Stimulated activated CD4-positive, alpha-beta T cell treated with anti-CD3 and anti-CD28 coated beads, TNF-alpha, amount 100 ng/mL, for 4 hours (primary cell): ENCODE measurements at regions not wholly inside any gene's neighbourhood (a gene's known extent, or its start where the extent isn't known, plus 50 kb on each side); places are given as distances from the start of the nearest gene placed in this dataset.
"Not testable (repeated sequence)": the region's sequence is repeated elsewhere in the genome, so short reads cannot be mapped to it uniquely, and the experiment has no call there.

Experiments
- DNase-seq, 3 experiments: peaks; one replicate each; pipeline ENCODE4 v3.0.0-alpha.2; 2020; ENCODE audit warnings: low read depth in 3 of 3

DNA sequence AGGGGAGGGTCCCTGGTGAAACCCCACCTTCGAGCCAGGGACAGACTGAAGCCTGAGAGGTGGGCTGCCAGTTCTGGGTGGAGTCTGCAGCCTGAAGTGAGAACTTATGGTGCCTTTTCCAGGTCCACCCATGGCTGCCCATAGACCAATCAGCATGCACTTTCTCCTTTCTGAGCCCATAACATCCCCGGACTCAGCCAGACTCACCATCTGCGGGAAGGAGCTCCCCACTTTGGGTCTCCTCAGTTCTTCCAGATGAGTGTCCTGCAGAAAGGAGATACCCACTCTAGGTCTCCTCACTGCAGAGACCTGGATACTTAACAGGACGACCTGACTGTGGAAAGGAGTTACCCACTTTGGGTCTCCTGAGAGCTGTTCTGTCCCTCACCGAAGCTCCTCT lies 1673.4 kb upstream of the TMEFF2 start:
- no peak for DNase-seq

DNA sequence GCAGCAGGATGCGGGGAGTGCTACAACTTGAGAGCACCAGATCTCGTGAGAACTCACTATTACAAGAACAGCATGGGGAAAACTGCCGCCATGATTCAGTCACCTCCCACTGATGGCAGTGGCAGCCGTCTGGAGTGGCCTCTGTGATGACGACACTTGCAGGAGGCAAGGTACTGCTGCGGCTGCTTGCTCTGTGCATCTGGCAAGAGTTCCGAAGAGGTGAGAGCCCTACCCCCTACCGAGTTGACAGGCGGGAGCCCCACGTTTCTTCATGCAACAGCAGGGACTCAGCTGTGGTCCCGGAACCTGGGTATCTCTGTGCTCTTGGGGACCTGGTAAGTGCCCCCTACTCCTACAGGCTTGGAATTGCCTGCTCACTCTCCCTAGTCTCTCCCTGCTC lies 1672.7 kb upstream of the TMEFF2 start:
- DNase-seq = no peak

DNA sequence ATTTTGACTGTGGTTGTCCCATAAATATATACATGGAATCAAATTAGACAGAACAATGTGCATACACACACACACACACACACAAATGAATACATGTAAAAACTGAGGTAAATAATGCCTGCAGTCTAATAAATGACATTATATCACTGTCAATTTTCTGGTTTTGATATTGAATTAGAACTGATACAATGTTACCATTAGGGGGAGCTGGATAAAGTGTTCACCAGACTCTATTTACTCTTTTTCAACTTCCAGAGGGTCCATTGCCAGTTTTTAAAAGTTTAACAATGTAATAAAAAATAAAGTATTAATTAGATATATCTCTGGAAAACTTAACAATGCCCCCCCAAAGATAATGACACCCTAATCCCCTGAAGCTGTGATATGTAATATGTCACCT lies 1666.8 kb upstream of the TMEFF2 start:
- DNase-seq = no peak

DNA sequence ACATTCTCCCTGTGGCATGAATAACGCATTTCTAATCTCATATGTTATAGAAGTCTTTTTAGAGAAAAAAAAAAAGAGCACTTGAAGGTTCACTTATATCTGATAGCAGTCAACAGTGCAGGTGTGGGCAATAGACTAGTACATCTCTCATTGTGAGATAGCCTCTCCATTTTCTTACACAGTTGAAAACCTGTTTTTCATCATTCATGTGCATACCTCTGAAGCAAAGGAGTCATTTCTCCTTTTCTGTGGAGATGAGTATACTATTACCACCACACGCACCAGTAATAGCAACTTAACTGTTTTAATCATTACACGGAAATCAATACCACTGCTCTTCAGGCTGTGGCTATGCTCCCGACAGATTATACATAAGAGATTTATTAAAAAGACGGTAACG lies 1653.3 kb upstream of the TMEFF2 start:
- no peak for DNase-seq

DNA sequence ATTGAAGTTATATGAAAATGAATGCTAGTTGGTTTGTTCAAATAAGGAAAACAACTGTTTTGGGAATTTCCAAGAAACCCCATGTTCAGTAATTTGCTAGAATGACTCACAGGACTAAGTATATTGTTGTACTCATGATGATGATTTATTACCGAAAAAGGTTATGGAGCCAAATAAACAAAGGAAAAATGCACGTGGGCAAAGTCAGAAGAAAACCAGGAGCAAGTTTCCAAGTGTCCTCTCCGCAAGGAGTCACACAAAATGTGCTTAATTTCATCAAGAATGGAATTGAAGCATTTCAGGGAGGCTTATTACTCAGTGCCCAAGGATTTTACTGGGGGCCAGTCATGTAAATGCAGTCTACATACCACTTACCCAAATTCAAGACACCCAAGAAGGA lies 1652.4 kb upstream of the TMEFF2 start:
- DNase-seq = no peak

DNA sequence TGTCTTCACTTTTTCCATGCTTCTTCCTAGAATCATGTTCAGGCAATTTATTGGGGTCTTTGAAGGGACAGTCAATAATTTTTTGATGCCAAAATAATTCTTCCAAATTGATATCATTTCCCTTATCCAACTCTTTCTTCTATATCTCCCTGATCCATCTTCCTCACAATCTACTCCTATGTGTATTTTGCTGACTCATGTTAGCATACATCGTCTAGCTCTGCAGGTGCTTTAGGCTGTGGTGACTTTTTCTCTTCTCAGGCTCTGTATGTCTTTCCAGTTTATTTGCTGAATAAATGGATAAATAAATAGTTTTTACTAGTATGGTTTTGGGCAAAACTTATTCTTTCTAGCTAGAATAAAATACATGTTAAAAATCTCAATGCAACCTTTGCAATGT lies 1650.9 kb upstream of the TMEFF2 start:
- DNase-seq = no peak

DNA sequence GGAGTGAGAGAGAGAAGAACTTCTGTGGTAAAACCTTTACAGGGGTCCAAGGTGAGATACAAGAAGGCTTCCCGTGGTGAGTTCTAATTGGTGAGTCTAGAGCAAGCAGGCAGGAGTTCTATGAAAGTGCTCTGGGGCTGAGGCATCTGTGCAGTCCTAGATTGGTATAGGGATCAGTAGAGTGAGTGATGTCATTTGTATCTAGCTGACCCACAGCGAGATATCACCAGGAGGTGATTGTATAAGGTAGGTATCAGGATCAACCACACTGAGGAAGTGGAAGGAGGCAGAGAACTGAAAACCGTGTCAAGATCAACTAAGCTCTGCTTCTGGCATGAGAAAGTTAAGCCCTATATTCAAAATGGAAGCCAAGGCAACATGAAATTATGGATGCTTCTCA lies 1648.9 kb upstream of the TMEFF2 start:
- DNase-seq = no peak

DNA sequence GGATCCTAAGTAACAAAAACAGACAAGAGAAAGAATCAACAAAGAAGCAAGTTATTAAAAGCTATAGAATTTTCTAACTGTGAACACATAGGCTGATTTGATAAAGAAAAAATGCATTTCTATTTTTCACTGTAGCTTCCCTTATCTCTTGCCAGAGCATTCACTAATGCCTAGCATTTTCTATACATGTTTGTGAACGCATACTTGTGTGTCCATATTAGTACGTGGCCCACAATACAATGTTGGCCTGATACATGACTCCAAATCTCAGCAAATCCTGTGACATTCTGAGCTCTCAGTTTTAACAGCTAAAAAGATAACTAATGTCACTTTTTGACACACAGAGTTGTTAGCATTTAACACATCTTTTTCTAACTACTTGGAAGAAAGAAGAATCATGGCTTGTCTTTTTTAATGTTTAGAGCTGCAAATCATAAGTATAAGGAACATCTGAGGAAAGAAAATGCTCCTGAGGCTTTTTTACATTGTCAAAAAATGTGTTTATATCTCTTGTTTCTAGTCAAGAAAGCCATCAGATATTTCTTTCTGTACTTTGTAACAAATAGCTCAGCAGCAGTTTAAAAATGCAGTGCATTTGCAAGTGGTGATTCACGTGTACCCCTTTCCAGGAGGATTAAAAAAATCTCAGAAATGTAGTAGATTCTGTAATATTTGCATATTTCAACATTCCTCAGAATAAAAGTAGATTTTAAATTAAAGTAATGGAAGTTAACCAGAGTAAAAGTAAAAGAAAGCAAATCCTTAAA lies 1646.8 kb upstream of the TMEFF2 start:
- no peak for DNase-seq

DNA sequence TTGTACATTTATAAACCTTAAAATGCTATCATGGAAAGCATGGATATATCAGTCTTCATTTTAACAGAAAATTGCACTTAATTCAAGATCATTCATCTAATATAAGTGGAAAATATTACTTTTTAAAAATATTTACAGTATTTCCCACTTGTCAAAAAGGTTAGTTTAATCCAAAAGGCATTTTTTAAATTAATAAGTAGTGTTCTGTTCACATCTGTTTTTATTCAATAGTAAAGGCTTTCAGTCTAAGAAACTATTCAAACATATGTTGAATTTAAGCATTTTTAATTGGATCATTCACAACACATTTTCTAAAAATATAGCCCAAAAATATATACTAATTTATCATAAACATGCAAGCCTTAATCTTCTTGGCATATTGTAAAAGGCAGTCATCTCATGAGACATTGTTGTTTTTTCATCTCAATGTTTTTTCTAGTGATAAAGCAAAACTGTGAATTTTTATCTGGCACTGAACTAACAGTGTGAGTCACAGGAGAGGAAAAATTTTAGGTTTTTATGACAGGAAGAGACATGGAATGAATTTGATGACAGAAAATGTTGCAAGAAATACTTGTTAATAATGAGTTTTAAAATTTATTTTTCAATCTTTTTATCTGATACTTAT lies 1642.5 kb upstream of the TMEFF2 start:
- no peak for DNase-seq

DNA sequence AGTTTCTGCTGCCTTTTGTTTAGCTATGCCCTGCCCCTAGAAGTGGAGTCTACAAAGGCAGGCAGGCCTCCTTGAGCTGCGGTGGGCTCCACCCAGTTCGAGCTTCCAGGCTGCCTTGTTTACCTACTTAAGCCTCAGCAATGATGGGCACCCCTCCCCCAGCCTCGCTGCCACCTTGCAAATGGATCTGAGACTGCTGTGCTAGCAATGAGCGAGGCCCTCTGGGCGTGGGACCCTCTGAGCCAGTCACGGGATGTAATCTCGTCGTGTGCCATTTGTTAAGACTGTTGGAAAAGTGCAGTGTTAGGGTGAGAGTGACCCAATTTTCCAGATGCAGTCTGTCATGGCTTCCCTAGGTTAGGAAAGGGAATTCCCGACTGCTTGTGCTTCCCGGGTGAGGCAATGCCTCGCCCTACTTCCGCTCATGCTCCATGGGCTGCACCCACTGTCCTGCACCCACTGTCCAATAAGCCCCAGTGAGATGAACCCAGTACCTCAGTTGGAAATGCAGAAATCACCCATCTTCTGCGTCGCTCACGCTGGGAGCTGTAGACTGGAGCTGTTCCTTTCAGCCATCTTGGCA lies 1641.8 kb upstream of the TMEFF2 start:
- not testable (repeated sequence) for DNase-seq

DNA sequence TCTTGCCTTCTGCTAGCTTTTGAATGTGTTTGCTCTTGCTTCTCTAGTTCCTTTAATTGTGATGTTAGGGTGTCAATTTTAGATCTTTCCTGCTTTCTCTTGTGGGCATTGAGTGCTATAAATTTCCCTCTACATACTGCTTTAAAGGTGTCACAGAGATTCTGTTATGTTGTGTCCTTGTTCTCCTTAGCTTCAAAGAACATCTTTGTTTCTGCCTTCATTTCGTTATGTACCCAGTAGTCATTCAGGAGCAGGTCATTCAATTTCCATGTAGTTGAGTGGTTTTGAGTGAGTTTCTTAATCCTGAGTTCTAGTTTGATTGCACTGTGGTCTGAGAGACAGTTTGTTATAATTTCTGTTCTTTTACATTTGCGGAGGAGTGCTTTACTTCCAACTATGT lies 1639.2 kb upstream of the TMEFF2 start:
- DNase-seq = not testable (repeated sequence)

DNA sequence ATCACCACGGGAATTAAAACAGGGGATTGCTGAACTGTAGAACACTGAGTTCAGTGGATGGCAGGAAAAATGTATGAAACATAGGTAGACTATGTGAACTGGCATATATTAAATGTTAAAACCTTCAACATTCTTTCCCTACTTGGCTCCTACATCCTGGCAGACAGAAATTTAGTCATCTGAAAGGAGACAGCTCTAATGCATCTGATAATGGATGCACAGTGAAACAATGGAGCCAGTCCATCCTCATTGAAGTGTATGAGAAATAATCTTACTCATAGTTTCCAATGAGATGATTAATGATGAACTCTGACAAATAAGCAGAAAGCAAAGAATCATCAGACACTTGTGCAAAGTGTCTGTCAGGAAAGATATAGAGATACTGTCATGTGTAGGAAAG lies 1629.7 kb upstream of the TMEFF2 start:
- DNase-seq = no peak

DNA sequence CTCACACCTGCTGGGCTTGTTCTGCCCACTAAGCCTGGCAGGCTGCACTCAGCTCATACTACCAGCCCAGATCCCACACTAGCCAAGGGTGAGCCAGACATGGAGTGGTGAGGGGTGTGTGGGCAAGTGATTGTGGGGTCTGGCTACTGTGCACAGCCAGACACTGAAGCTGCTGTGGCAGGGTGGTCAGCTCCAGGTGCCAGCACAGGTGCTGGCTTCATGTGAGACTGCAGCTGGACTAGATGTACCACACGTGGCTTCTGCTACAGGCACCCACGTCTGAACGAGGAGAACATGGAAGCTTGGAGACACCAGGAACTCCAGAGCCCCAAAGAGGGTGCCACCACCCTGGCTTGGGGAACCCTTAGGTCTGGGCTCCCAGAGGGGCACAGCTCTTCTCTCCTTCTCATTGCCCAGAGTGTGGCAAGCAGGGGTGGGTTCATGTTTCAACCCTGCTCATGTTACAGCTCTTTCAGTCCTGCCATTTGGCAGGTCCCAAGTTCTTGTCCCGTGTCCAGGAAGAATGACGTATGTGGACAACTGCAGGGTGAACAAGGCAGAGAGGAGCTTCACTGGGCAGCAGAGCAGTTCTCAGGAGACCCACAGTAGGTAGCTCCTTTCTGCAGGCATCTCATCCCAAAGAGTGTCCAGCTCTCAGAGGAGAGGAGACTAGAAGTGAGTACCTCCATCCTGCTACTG lies 1624.2 kb upstream of the TMEFF2 start:
- DNase-seq = no peak

DNA sequence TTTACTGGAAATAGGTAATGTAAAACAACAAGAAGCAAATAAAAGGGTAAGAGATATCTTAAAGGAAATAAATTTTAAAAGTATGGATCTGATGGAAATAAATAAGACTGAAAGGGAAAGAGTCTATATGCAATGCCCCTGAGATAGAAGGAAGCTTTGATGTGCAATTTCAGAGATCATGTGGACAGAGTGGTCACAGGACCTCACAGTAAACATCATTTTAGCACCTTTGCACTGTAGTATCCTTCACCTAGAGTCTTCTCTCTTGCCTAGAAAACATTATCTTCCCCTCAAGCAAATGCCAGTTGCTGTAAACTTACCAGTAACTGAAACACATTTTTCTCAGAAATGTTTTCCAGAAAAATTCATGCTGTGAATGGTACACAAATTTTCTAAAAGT lies 1621.3 kb upstream of the TMEFF2 start:
- DNase-seq = no peak

DNA sequence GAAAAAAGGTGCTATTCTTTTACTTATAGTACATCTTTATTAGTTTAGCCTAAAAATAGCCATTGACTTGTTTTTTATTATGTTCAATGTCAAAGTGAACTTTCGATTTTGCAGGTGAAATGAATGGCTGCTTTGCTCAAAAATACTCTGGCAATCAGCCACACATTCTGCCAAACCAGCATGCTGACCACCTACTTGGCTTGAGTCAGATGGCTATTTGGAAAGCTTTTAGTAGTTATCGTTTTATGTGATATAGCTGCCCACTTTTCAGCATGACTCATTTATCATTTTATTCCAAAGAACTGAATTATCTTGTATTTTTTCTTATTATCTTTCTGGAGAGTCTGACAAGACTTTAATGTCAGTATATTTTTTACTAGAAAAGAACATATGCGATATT lies 1615.8 kb upstream of the TMEFF2 start:
- DNase-seq = no peak

DNA sequence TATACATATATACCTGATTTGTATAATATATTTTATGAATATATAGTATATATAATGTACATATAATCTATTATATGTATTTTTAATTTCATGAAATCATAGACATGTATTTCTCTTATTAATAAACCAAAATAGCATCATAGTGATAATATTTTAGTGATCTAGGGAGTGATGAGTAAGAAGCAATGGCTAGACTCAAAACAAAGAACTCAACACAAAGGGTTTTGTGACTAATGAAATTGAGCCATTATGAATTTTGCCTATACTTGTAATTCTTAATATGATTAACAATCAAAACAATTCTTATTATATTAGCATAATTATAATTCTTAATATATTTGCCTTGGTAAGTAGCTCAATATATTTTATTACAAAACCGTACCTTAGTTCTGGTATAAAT lies 1614.1 kb upstream of the TMEFF2 start:
- no peak for DNase-seq

DNA sequence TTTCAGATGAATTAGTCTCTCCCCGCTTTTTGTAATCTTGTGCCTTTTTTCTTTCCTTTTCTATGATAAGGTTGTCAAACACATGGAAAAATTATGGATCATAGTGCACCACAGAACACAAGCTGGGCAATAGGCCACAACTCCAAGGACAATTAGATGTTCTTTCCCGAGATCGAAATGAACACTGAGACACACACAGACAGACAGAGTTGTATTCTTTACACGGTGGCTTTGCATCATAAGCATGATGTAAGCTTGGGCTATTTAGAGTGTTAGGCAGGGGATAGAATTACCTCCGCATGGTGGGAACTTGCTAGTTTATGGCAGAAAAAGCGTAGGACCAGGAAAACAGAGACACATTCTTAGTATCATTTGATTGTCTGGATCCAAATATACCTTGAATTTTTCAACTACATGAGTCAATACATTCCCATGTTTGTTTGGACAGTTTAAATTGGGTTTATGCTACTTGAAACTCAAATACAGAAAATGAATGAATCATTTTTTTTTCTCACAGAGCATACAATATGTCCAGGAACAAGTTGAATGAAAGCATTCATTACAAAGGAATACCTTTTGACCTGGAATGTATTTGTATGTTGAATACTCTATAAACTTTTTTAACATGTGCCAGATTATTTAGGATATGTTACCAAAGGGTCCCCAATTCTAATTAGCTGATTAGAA lies 1611.5 kb upstream of the TMEFF2 start:
- DNase-seq = no peak

DNA sequence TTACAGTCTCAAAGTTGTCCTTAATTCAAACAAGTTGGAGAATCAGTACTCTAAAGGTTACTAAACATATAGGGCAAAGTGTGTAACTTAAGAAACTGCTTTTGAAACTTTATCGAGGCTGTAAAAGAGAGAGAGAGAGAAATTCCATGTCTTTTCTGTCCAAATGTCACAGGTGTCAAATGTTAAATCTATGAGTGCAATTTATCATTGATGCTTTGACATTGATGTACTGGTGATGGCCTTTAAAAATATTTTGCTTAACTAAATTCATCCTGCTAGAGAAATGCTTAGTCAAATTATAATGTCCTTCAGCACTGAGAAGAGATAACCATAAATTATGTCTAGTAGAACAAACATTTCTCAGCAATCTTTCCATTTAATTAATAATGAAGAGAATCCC lies 1602.1 kb upstream of the TMEFF2 start:
- no peak for DNase-seq

DNA sequence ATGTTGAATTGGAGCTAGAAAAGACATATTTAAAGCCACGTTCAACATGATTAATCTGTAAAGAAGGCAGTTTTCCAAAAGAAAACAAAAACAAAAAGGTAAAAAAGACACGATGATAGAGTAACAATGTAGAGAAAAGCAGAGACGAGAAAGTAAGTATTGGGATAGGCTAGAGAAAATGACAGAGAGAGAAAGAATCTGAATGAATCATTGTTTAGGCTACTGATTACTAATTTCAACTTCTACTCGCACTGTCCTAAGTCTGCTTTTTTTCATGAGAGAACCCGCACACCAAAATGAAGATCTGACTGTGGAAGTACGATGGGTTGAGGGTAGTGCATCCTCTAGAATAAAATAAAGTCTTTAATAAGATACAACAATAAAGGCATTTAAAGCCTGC lies 1599.2 kb upstream of the TMEFF2 start:
- DNase-seq = no peak

DNA sequence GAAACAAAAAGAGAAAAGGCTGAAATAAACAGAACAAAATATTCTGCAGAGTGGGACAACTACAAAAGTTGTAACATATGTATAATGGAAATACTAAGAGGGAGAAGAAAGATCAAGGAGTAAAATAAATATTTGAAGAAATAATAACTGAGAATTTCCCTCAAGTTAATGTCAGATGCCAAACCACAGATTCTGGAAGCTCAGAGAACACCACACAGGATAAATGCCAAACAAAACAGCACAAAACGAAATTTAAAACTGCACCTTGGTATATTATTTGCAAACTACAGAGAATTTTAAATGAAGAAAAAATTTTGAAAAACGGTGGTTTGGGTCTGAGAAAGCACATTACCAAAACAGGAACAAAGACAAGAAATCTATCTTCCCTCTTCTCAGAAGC lies 1588.9 kb upstream of the TMEFF2 start:
- no peak for DNase-seq

DNA sequence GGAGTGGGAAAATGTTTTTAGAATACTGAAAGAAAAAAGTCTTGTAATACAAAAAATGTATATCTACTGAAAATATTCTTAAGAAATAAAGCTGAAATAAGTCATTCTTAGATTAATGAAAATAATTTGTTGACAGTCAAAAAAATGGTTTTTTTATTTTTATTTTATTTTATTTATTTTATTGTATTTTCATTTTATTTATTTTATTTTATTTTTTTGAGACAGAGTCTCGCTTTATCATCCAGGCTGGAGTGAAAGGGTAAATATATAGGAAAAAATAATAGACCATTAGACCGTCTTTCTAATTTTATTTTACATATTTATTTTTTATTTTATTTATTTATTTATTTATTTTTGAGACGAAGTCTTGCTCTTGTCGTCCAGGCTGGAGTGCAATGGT lies 1583.6 kb upstream of the TMEFF2 start:
- DNase-seq = no peak

DNA sequence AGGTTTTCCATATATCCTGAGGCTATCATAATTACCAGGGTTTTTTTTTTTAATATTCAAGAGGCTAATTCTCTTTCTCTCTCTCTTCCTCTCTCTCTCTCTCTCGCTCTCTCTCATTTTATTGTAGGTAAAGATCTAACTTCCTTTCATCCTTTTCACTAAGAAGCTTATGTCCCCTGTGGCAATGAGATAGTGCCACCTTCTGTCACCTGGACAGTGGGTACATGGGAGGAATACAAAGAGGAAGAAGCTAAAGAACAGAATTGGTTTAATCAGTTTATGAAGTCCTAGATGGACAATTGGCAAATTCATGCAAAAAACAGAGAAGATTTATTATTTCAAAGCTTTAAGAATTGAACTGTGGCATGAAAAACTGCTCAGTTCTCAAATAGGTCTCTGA lies 1582.3 kb upstream of the TMEFF2 start:
- DNase-seq = no peak
